ENCODE measurements at regions not wholly inside any gene's neighbourhood (a gene's known extent, or its start where the extent isn't known, plus 50 kb on each side); places are given as distances from the start of the nearest gene placed in this dataset.
"Not testable (repeated sequence)": the region's sequence is repeated elsewhere in the genome, so short reads cannot be mapped to it uniquely, and the experiment has no call there.

DNA sequence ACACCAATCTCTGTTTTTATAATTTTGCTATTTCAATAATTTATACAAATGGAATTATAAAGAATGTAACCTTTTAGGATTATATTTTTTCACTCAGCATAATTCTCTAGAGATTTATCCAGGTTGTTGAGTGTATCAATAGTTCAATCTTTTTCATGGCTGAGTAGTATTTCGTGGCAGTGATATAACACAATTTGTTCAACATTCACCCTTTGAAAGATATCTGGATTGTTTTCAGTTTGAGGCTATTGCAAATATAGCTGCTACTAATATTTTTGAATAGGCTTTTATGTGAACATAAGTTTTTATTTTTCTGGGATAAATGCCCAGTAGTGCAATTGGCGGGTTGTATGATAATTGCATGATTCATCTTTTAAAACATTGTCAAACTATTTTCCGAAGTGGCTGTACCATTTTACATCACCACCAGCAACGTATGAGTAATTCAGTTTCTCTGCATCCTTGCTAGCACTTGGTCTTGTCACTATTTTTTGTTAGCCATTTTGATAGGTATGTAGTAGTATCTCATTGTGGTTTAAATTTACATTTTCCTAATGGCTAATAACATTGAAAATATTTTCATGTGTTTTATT is 55.6 kb upstream of the ABCD3 start:
- Histone ChIP-seq H3K4me3 (ENCODE audit: low read length) (no peak overlapping the region), H3K27me3 (ENCODE audit: control insufficient read depth, insufficient read depth, low read length) (no peaks in the 10 kb centered on the region), H3K9ac (ENCODE audit: low read length) (no peak overlapping the region), H3K4me1 (ENCODE audit: control insufficient read depth, insufficient read depth, low read length) (no peaks in the 10 kb centered on the region), H3K27ac (ENCODE audit: low read depth, low read length) (no peak overlapping the region), H3K36me3 (ENCODE audit: control insufficient read depth, insufficient read depth, low read length) (no peaks in the 10 kb centered on the region)

DNA sequence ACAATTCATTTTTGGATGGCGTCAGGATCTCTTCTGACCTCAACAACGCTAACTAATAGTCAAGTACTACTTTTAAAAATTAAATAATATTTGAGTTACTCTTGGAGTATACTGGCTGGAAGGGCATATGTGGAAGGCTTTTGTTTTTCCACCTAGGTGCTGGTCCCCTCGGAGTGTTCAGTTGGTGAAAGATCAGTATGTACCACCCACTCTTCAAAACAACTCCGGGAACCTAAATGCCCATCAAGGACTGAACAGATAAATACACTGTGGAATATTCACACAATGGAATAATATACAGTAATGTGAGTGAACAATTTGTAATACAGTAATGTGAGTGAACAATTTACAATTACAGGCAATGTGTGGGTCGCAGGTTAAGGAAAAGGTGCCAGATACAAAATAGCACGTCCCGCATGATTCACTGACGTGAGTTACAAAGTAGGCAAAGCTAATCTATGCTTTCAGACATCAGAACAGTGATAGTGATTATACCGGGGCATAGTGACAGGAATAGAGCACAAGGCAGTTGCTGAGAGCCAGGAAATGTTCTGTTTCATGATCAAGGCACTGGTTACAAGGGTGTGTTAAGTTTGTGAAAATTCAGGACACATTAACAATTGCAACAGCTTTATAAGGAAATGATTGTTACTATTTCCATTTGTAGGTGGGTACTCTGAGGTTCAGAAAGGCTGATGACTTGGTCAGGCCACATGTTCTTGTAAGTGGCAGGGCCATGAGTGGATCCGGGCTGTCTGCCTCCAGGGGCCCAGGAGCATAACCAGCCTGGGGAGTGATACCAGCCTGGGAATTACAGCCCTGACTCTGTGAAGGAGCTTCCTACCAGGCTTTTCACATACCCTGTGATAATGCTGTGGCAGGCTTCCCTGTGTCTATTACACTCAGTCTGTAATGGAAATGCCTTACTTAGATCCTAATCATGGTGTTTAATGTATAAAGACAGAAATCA is 59.3 kb upstream of the ABCD3 start:
- H3K27me3 ChIP-seq (ENCODE audit: control insufficient read depth, insufficient read depth, low read length) = no peaks in the 10 kb centered on the region
- H3K4me1 ChIP-seq (ENCODE audit: control insufficient read depth, insufficient read depth, low read length) = no peaks in the 10 kb centered on the region
- no peak overlapping the region for H3K9ac ChIP-seq (ENCODE audit: low read length)
- no peak overlapping the region for H3K4me3 ChIP-seq (ENCODE audit: low read length)
- H3K27ac ChIP-seq (ENCODE audit: low read depth, low read length) = no peak overlapping the region
- no peaks in the 10 kb centered on the region for H3K36me3 ChIP-seq (ENCODE audit: control insufficient read depth, insufficient read depth, low read length)

- no peaks in the 10 kb centered on the region for H3K27me3 ChIP-seq (ENCODE audit: control insufficient read depth, insufficient read depth, low read length)
- no peak overlapping the region for H3K9ac ChIP-seq (ENCODE audit: low read length)
- no peaks in the 10 kb centered on the region for H3K36me3 ChIP-seq (ENCODE audit: control insufficient read depth, insufficient read depth, low read length)
- H3K4me1 ChIP-seq (ENCODE audit: control insufficient read depth, insufficient read depth, low read length) = no peaks in the 10 kb centered on the region
- H3K27ac ChIP-seq (ENCODE audit: low read depth, low read length) = no peak overlapping the region
- no peak overlapping the region for H3K4me3 ChIP-seq (ENCODE audit: low read length)
These were observed 60.5 kb upstream of the ABCD3 start for GRCh38 chr1:94357661-94358060.

GRCh38 chr1:94355485-94355980 is 62.7 kb upstream of the ABCD3 start:
- no peaks in the 10 kb centered on the region for H3K4me1 ChIP-seq (ENCODE audit: control insufficient read depth, insufficient read depth, low read length)
- no peak overlapping the region for H3K27ac ChIP-seq (ENCODE audit: low read depth, low read length)
- H3K36me3 ChIP-seq (ENCODE audit: control insufficient read depth, insufficient read depth, low read length) = no peaks in the 10 kb centered on the region
- no peaks in the 10 kb centered on the region for H3K27me3 ChIP-seq (ENCODE audit: control insufficient read depth, insufficient read depth, low read length)
- no peak overlapping the region for H3K4me3 ChIP-seq (ENCODE audit: low read length)
- H3K9ac ChIP-seq (ENCODE audit: low read length) = no peak overlapping the region

DNA sequence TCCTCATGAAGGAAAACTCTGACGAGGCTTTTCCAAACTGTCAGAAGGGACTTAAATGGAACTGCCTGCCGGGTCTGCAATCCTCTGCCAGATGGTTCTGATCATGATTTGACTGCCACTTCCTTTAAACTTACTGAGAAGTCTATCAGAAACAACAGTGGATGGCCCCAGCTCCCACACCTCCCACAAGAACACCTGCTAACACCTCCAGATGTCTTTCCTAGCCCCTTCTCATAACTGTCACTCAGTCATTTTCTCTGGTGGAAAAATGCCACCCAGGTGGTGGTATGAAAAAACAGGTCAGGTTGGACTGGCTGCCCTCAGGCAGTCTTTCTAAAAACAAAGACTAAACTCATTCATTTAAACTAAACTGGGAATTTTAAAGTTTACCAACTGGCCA is 66.7 kb upstream of the ABCD3 start:
- H3K9ac ChIP-seq (ENCODE audit: low read length) = no peak overlapping the region
- no peak overlapping the region for H3K27ac ChIP-seq (ENCODE audit: low read depth, low read length)
- H3K4me3 ChIP-seq (ENCODE audit: low read length) = no peak overlapping the region
- no peaks in the 10 kb centered on the region for H3K36me3 ChIP-seq (ENCODE audit: control insufficient read depth, insufficient read depth, low read length)
- H3K27me3 ChIP-seq (ENCODE audit: control insufficient read depth, insufficient read depth, low read length) = no peaks in the 10 kb centered on the region
- H3K4me1 ChIP-seq (ENCODE audit: control insufficient read depth, insufficient read depth, low read length) = no peaks in the 10 kb centered on the region

GRCh38 chr1:94350350-94350924 is 67.8 kb upstream of the ABCD3 start:
- no peak overlapping the region for H3K4me3 ChIP-seq (ENCODE audit: low read length)
- no peak overlapping the region for H3K27ac ChIP-seq (ENCODE audit: low read depth, low read length)

GRCh38 chr1:94349853-94350252 is 68.3 kb upstream of the ABCD3 start:
- no peak overlapping the region for H3K9ac ChIP-seq (ENCODE audit: low read length)
- no peak overlapping the region for H3K27ac ChIP-seq (ENCODE audit: low read depth, low read length)
- no peaks in the 10 kb centered on the region for H3K4me1 ChIP-seq (ENCODE audit: control insufficient read depth, insufficient read depth, low read length)
- H3K27me3 ChIP-seq (ENCODE audit: control insufficient read depth, insufficient read depth, low read length) = no peaks in the 10 kb centered on the region
- no peaks in the 10 kb centered on the region for H3K36me3 ChIP-seq (ENCODE audit: control insufficient read depth, insufficient read depth, low read length)
- H3K4me3 ChIP-seq (ENCODE audit: low read length) = no peak overlapping the region

More at GRCh38 chr1:94350350-94350924, 67.8 kb upstream of the ABCD3 start:
- Histone ChIP-seq H3K27me3 (ENCODE audit: control insufficient read depth, insufficient read depth, low read length) (no peaks in the 10 kb centered on the region), H3K4me1 (ENCODE audit: control insufficient read depth, insufficient read depth, low read length) (no peaks in the 10 kb centered on the region), H3K36me3 (ENCODE audit: control insufficient read depth, insufficient read depth, low read length) (no peaks in the 10 kb centered on the region), H3K9ac (ENCODE audit: low read length) (no peak overlapping the region)

GRCh38 chr1:94348386-94348785 is 69.8 kb upstream of the ABCD3 start:
- H3K4me3 ChIP-seq (ENCODE audit: low read length); H3K27me3 ChIP-seq (ENCODE audit: control insufficient read depth, insufficient read depth, low read length); H3K36me3 ChIP-seq (ENCODE audit: control insufficient read depth, insufficient read depth, low read length); H3K9ac ChIP-seq (ENCODE audit: low read length); H3K4me1 ChIP-seq (ENCODE audit: control insufficient read depth, insufficient read depth, low read length); H3K27ac ChIP-seq (ENCODE audit: low read depth, low read length): not testable (repeated sequence)

- Histone ChIP-seq H3K36me3 (ENCODE audit: control insufficient read depth, insufficient read depth, low read length) (no peaks in the 10 kb centered on the region), H3K4me1 (ENCODE audit: control insufficient read depth, insufficient read depth, low read length) (no peaks in the 10 kb centered on the region), H3K27me3 (ENCODE audit: control insufficient read depth, insufficient read depth, low read length) (no peaks in the 10 kb centered on the region), H3K27ac (ENCODE audit: low read depth, low read length) (no peak overlapping the region), H3K4me3 (ENCODE audit: low read length) (no peak overlapping the region), H3K9ac (ENCODE audit: low read length) (no peak overlapping the region)
These were observed 73.0 kb upstream of the ABCD3 start for GRCh38 chr1:94345148-94345721.

- no peaks in the 10 kb centered on the region for H3K27me3 ChIP-seq (ENCODE audit: control insufficient read depth, insufficient read depth, low read length)
- no peaks in the 10 kb centered on the region for H3K4me1 ChIP-seq (ENCODE audit: control insufficient read depth, insufficient read depth, low read length)
- H3K9ac ChIP-seq (ENCODE audit: low read length) = no peak overlapping the region
- H3K4me3 ChIP-seq (ENCODE audit: low read length) = no peak overlapping the region
- H3K27ac ChIP-seq (ENCODE audit: low read depth, low read length) = no peak overlapping the region
- no peaks in the 10 kb centered on the region for H3K36me3 ChIP-seq (ENCODE audit: control insufficient read depth, insufficient read depth, low read length)
These were observed 75.8 kb upstream of the ABCD3 start for GRCh38 chr1:94342416-94342815.

DNA sequence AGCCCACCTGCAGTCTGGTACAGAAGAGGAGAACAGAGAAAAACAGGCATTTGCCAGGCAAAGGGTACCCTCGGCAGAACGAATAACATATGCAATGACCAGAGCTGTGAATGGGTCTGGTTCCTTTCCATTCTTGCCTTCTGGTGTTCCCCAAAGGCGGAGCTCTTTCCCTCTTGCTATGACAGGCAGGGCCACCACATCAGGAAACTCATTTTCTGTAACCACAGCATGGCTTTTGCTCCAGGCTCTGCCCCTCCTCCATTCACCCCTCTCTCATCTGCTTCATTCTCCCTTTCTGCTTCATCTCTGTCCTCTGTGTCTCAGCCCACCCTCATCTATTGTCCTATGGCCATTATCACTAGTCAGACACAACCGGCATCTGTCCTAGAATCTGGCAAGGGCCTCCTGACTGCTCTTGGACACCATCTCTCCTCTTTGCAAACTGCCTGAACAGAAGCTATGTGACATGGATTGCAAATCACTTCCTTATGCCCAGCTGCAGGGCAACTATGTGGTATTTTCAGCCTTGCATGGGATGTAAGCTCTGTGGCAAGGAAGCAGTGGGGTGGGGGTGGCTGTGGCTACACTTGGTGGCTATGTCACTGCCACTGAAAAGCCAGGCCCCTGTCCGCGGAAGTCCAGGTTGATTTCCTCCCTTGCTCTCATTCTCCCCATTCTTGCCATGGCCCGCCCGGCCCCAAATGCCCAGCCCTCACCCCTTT is 78.8 kb upstream of the ABCD3 start:
- no peaks in the 10 kb centered on the region for H3K36me3 ChIP-seq (ENCODE audit: control insufficient read depth, insufficient read depth, low read length)
- H3K9ac ChIP-seq (ENCODE audit: low read length) = no peak overlapping the region
- no peak overlapping the region for H3K27ac ChIP-seq (ENCODE audit: low read depth, low read length)
- no peak overlapping the region for H3K4me3 ChIP-seq (ENCODE audit: low read length)
- H3K4me1 ChIP-seq (ENCODE audit: control insufficient read depth, insufficient read depth, low read length) = peaks cover 2% of the 10 kb centered on the region
- no peaks in the 10 kb centered on the region for H3K27me3 ChIP-seq (ENCODE audit: control insufficient read depth, insufficient read depth, low read length)

DNA sequence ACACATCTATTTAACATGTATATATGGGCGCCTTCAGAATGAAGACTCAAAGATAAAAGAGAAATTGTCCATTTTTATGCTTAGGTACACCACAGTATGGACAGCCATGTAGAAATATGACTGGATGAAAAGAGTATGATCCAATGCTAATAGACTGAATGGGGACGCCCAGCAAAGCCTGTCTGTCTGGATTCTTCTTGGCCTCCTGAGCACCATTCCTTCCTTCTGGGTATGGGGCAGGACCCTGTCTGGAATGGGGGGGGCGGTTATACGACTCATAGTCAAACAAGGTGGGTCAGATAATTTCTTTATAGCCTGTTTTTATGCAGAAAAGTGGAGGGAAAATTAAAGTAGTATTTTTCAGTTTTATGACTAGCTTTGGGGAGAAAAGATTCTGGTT is 81.2 kb upstream of the ABCD3 start:
- Histone ChIP-seq H3K36me3 (ENCODE audit: control insufficient read depth, insufficient read depth, low read length) (no peaks in the 10 kb centered on the region), H3K4me3 (ENCODE audit: low read length) (no peak overlapping the region), H3K4me1 (ENCODE audit: control insufficient read depth, insufficient read depth, low read length) (peaks cover 2% of the 10 kb centered on the region), H3K27ac (ENCODE audit: low read depth, low read length) (no peak overlapping the region), H3K27me3 (ENCODE audit: control insufficient read depth, insufficient read depth, low read length) (no peaks in the 10 kb centered on the region), H3K9ac (ENCODE audit: low read length) (no peak overlapping the region)
